ENCODE measurements at regions not wholly inside any gene's neighbourhood (a gene's known extent, or its start where the extent isn't known, plus 50 kb on each side); places are given as distances from the start of the nearest gene placed in this dataset.
A peak's percentile ranks its signal among the peaks of the same experiment; 100 is the strongest.

GRCh38 chr7:46927131-46927810 is 654.6 kb downstream of the TNS3 start:
- intact Hi-C loops (cut with DNase I): no loop called here
- DNase-seq (no peak), ATAC-seq (no peak)
- Histone ChIP-seq H3K4me3 (no peak overlapping the region), H3K27me3 (no peaks in the 10 kb centered on the region), H3K4me1 (peaks cover 0 to 20% (median under 1%) of the 10 kb centered on the region in 9 donors), H3K9me3 (peaks cover 0 to 6% (median 0%) of the 10 kb centered on the region in 11 donors), H3K27ac (no peak overlapping the region), H3K36me3 (no peaks in the 10 kb centered on the region)
- 77 to 93% methylated on average over 4 of the region's 4 CpGs for WGBS, 2 donors
- TF ChIP-seq, protein P1, sequence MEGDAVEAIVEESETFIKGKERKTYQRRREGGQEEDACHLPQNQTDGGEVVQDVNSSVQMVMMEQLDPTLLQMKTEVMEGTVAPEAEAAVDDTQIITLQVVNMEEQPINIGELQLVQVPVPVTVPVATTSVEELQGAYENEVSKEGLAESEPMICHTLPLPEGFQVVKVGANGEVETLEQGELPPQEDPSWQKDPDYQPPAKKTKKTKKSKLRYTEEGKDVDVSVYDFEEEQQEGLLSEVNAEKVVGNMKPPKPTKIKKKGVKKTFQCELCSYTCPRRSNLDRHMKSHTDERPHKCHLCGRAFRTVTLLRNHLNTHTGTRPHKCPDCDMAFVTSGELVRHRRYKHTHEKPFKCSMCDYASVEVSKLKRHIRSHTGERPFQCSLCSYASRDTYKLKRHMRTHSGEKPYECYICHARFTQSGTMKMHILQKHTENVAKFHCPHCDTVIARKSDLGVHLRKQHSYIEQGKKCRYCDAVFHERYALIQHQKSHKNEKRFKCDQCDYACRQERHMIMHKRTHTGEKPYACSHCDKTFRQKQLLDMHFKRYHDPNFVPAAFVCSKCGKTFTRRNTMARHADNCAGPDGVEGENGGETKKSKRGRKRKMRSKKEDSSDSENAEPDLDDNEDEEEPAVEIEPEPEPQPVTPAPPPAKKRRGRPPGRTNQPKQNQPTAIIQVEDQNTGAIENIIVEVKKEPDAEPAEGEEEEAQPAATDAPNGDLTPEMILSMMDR (IDR thresholded peaks at IDR 0.05): no peak

DNA sequence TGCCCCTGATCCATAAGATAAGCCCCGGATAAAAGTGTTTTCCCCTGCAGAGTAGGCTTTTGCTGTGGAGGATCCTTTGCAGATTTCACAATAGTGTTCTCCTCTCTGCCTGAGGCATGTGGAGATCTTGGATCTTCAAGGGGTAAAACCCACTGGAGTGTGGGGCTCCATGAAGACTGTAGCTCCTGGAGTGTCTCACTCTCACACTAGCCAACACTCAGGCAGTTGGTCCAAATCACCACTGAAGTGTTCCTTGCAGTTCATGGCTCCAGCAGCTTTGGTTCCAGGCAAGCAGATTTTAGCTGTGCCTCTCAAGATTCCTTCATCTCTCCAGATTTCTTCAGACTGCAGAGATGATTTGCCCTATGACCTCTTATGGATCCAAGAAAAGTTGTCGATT is 665.3 kb downstream of the TNS3 start:
- no peak for ATAC-seq
- DNase-seq: no peak
- 58 to 73% methylated on average over 2 of the region's 2 CpGs for WGBS, 2 donors
- H3K4me3 ChIP-seq: no peak overlapping the region
- H3K9me3 ChIP-seq: peaks cover 0 to 11% (median 0%) of the 10 kb centered on the region in 11 donors
- TF ChIP-seq, protein P1 (IDR thresholded peaks at IDR 0.05): no peak
- intact Hi-C loops (cut with DNase I): no loop called here
- H3K36me3 ChIP-seq: no peaks in the 10 kb centered on the region
- no peaks in the 10 kb centered on the region for H3K4me1 ChIP-seq
- no peak overlapping the region for H3K27ac ChIP-seq
- no peaks in the 10 kb centered on the region for H3K27me3 ChIP-seq

DNA sequence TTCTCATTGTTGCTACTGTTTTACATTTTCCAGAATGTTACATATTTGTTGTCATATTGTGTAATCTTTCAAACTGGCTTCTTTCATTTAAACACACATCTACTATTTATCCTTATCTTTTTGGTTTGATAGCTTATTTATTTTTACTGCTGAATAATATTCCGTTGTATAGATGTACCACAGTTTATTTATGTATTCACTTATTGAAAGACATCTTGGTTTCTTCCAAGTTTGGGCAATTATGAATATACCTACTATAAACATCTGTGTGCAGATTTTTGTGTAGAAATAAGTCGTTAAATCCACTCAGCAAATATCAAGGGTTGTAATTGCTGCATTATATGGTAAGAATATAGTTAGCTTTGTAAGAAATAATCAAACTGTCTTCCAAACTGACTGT is 669.2 kb downstream of the TNS3 start:
- intact Hi-C loops (cut with DNase I): no loop called here
- DNase-seq (no peak), ATAC-seq (no peak)
- TF ChIP-seq, protein P1 (IDR thresholded peaks at IDR 0.05): no peak
- H3K9me3 ChIP-seq: peaks cover 0 to 11% (median 0%) of the 10 kb centered on the region in 11 donors
- no peaks in the 10 kb centered on the region for H3K27me3 ChIP-seq
- no peak overlapping the region for H3K27ac ChIP-seq
- WGBS, 2 donors: 67 to 68% methylated on average over 2 of the region's 2 CpGs
- no peak overlapping the region for H3K4me3 ChIP-seq
- H3K4me1 ChIP-seq: peaks cover 0 to 3% (median 0%) of the 10 kb centered on the region in 9 donors
- H3K36me3 ChIP-seq: no peaks in the 10 kb centered on the region

GRCh38 chr7:46909601-46910051 is 672.3 kb downstream of the TNS3 start:
- TF ChIP-seq, protein P1 (IDR thresholded peaks at IDR 0.05): no peak
- Histone ChIP-seq H3K4me1 (peaks cover 0 to 3% (median 0%) of the 10 kb centered on the region in 9 donors), H3K9me3 (peaks cover 0 to 11% (median 0%) of the 10 kb centered on the region in 11 donors), H3K4me3 (no peak overlapping the region), H3K27me3 (no peaks in the 10 kb centered on the region), H3K27ac (peak overlapping the region in 1 of 10 donors; percentile 31), H3K36me3 (no peaks in the 10 kb centered on the region)
- no peak for ATAC-seq
- intact Hi-C loops (cut with DNase I): no loop called here
- no peak for DNase-seq
- WGBS, 2 donors: 55 to 56% methylated on average over 7 of the region's 7 CpGs
